GM19240 (cell line): ENCODE measurements at regions not wholly inside any gene's neighbourhood (a gene's known extent, or its start where the extent isn't known, plus 50 kb on each side); places are given as distances from the start of the nearest gene placed in this dataset.
A peak's percentile ranks its signal among the peaks of the same experiment; 100 is the strongest.

Experiments used
- DNase-seq: peaks from one replicate; pipeline ENCODE4 v3.0.0; 2011; ENCODE audit warnings: low spot score; ENCODE audit not compliant: insufficient read length

GRCh38 chr14:62084020-62084419 lies 321.8 kb downstream of the SNAPC1 start:
- no peak for DNase-seq

GRCh38 chr14:62087191-62087590 lies 325.0 kb downstream of the SNAPC1 start:
- DNase-seq = no peak

- DNase-seq = no peak
These were observed 331.5 kb downstream of the SNAPC1 start for GRCh38 chr14:62093736-62094135.

- DNase-seq = no peak
These were observed 334.9 kb downstream of the SNAPC1 start for GRCh38 chr14:62097072-62097471.

- DNase-seq = no peak
These were observed 335.6 kb downstream of the SNAPC1 start for GRCh38 chr14:62097824-62098223.

- DNase-seq = no peak
These were observed 336.1 kb downstream of the SNAPC1 start for GRCh38 chr14:62098357-62098756.

GRCh38 chr14:62099091-62099490 lies 336.9 kb downstream of the SNAPC1 start:
- DNase-seq = no peak

- no peak for DNase-seq
These were observed 339.0 kb downstream of the SNAPC1 start for GRCh38 chr14:62101189-62101588.

GRCh38 chr14:62101673-62102348 lies 339.6 kb downstream of the SNAPC1 start:
- no peak for DNase-seq

GRCh38 chr14:62102349-62102725 lies 340.1 kb downstream of the SNAPC1 start:
- DNase-seq = no peak

- DNase-seq = no peak
These were observed 341.2 kb downstream of the SNAPC1 start for GRCh38 chr14:62103464-62103863.

- no peak for DNase-seq
These were observed 348.7 kb downstream of the SNAPC1 start for GRCh38 chr14:62110941-62111340.

- DNase-seq = peak; percentile 14
These were observed 355.0 kb downstream of the SNAPC1 start for GRCh38 chr14:62117010-62117750.

- DNase-seq = no peak
These were observed 355.5 kb downstream of the SNAPC1 start for GRCh38 chr14:62117751-62118105.

- no peak for DNase-seq
These were observed 356.2 kb downstream of the SNAPC1 start for GRCh38 chr14:62118461-62118860.

GRCh38 chr14:62118871-62119270 lies 356.7 kb downstream of the SNAPC1 start:
- DNase-seq = no peak

GRCh38 chr14:62123961-62124360 lies 361.7 kb downstream of the SNAPC1 start:
- DNase-seq = no peak

GRCh38 chr14:62125793-62126192 lies 363.6 kb downstream of the SNAPC1 start:
- no peak for DNase-seq

GRCh38 chr14:62126879-62127478 lies 364.8 kb downstream of the SNAPC1 start:
- no peak for DNase-seq

- no peak for DNase-seq
These were observed 368.2 kb downstream of the SNAPC1 start for GRCh38 chr14:62130441-62130840.

- no peak for DNase-seq
These were observed 371.7 kb downstream of the SNAPC1 start for GRCh38 chr14:62133776-62134550.

- DNase-seq = no peak
These were observed 376.4 kb downstream of the SNAPC1 start for GRCh38 chr14:62138593-62138992.
